BE2C (cell line): ENCODE measurements at regions not wholly inside any gene's neighbourhood (a gene's known extent, or its start where the extent isn't known, plus 50 kb on each side); places are given as distances from the start of the nearest gene placed in this dataset.

ENCODE experiments used
- DNase-seq: peaks from one replicate; pipeline ENCODE4 v3.0.0-alpha.2; 2020
- H3K27me3 ChIP-seq: fragments of 250-450 bp; sonication (Bioruptor Pico); 2 replicates; pipeline ENCODE4 v1.5.1; 2020; ENCODE audit warnings: mild to moderate bottlenecking
- H3K36me3 ChIP-seq: fragments of 250-450 bp; sonication (Bioruptor Pico); 2 replicates; pipeline ENCODE4 v1.5.1; 2020; ENCODE audit warnings: mild to moderate bottlenecking
- H3K4me1 ChIP-seq: fragments of 250-450 bp; sonication (Bioruptor Pico); 2 replicates; pipeline ENCODE4 v1.5.1; 2020
- H3K4me3 ChIP-seq: 2 replicates; pipeline ENCODE4 v1.5.1; 2011; ENCODE audit warnings: low read depth, low read length
- H3K9me3 ChIP-seq: fragments of 250-450 bp; sonication (Bioruptor Pico); 2 replicates; pipeline ENCODE4 v1.5.1; 2020
- TF ChIP-seq, protein P1 (sequence below): IDR thresholded peaks from 2 replicates; pipeline ENCODE4 v1.5.1; 2012; ENCODE audit warnings: mild to moderate bottlenecking, low read depth, low read length

DNA sequence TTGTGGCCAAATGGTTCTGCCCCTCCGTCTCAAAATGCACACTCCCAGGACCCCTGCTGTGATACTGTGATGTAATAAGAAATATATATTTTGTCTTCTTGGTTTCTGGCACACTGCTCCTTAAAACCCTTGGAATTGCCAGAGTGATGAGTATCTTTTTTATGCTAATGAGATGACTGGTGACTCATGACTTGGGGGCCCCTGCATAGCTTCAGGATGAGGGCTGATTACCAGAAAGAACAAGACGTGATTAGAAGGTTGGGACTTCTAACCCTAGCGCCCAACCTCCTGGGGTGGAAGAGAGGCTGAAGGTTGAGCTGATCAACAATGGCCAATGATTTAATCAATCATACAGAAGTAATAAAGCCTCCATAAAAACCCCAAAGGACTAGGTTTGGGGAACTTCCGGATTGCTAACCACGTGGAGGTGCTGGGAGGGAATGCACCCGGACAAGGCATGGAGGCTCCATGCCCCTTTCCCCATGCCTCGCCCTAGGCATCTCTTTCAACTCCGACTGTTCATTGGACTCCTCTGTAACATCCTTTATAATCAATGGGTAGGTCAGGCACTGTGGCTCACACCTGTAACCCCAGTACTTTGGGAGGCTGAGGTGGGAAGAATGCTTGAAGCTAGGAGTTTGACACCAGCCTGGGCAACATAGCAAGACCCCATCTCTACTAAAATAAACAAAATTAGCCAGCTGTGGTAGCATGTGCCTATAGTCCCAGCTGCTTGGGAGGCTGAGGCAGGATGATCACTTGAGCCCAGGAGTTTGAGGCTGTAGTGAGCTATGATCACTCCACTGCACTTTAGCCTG is 89.1 kb downstream of the HS1BP3 start:
- Histone ChIP-seq H3K9me3 (no peaks in the 10 kb centered on the region), H3K4me1 (peaks cover 27% of the 10 kb centered on the region), H3K36me3 (no peaks in the 10 kb centered on the region), H3K4me3 (no peak overlapping the region), H3K27me3 (no peaks in the 10 kb centered on the region)
- TF ChIP-seq, protein P1, sequence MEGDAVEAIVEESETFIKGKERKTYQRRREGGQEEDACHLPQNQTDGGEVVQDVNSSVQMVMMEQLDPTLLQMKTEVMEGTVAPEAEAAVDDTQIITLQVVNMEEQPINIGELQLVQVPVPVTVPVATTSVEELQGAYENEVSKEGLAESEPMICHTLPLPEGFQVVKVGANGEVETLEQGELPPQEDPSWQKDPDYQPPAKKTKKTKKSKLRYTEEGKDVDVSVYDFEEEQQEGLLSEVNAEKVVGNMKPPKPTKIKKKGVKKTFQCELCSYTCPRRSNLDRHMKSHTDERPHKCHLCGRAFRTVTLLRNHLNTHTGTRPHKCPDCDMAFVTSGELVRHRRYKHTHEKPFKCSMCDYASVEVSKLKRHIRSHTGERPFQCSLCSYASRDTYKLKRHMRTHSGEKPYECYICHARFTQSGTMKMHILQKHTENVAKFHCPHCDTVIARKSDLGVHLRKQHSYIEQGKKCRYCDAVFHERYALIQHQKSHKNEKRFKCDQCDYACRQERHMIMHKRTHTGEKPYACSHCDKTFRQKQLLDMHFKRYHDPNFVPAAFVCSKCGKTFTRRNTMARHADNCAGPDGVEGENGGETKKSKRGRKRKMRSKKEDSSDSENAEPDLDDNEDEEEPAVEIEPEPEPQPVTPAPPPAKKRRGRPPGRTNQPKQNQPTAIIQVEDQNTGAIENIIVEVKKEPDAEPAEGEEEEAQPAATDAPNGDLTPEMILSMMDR, result no peak
- no peak for DNase-seq

DNA sequence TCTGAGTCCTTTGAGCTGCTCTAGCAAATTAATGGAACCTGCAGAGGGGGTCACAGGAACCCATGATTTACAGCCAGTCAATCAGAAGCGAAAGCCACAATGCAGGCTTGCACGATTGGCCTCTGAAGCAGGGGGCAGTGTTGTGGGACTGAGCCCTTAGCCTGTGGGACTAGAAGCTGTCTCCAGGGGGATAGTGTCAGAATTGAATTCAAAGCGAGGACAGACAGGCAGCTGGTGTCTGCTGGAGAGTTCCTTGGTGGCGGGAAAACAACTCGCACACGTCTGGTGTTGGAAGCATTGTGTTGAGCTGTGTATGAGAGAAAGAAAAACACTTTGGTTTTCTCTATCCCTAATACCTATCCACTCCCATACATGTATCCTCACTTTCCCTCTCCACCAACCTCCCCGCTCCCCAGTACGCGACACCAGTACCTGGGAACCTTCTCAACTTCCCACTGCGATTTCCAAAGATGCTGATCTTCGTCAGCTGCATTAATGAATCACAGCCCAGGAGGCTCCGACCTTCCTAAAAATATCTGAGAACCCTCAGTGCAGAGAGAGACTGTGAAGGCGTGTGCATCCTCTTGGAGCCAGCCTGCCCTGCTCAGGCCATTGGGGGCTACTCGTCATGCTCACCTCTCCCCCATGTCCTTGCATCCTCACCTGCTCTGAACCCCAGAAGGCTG is 88.2 kb downstream of the HS1BP3 start:
- peak; percentile 59 for DNase-seq
- TF ChIP-seq, protein P1, result peak; percentile 67
- H3K4me1 ChIP-seq, result peaks cover 27% of the 10 kb centered on the region

DNA sequence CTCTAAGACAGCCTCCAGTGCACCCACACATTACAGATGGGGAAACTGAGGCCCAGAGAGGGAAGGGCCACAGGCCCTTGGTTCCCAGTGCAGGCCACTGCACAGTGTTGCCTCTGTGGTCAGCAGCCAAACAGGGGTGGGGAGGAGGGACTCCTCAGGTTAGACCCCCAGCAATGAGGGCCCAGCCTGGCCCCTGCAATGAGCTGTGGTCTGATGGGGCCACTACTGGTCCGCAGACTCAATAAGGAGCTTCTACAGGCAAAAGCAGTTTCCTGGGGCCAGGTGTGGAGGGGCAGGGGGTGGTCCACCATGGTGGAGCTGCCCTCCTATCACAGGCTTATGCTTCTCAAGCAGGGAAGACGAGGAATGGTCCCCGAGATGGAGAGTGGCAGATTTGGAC is 87.6 kb downstream of the HS1BP3 start:
- TF ChIP-seq, protein P1, result no peak
- Histone ChIP-seq H3K4me1 (peaks cover 29% of the 10 kb centered on the region), H3K27me3 (no peaks in the 10 kb centered on the region), H3K4me3 (no peak overlapping the region), H3K9me3 (no peaks in the 10 kb centered on the region), H3K36me3 (no peaks in the 10 kb centered on the region)
- DNase-seq, result no peak

More for the DNA sequence above, 88.2 kb downstream of the HS1BP3 start:
- Histone ChIP-seq H3K4me3 (no peak overlapping the region), H3K9me3 (no peaks in the 10 kb centered on the region), H3K36me3 (no peaks in the 10 kb centered on the region), H3K27me3 (no peaks in the 10 kb centered on the region)

DNA sequence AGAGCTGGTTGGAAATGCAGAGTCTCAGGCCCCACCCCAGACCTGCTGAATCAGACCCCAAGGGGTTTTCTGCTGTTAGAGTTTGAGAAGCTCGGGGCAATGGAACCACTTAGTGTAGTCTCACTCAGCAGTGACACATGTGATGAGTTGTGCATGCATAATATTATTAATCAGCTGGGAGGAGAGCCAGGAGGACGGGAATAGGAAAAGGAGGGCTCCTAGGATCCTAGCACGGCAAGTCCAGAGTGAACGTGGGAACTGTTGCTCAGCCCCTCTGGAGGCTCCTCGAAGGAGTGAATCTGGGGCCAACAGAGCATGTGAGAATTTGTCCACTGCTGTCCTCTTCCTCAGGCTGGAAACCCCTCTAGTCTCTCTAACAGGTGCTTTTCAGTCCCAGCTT is 87.1 kb downstream of the HS1BP3 start:
- Histone ChIP-seq H3K4me3 (no peak overlapping the region), H3K36me3 (no peaks in the 10 kb centered on the region), H3K27me3 (no peaks in the 10 kb centered on the region), H3K9me3 (no peaks in the 10 kb centered on the region), H3K4me1 (peaks cover 28% of the 10 kb centered on the region)
- TF ChIP-seq, protein P1, result no peak
- no peak for DNase-seq

DNA sequence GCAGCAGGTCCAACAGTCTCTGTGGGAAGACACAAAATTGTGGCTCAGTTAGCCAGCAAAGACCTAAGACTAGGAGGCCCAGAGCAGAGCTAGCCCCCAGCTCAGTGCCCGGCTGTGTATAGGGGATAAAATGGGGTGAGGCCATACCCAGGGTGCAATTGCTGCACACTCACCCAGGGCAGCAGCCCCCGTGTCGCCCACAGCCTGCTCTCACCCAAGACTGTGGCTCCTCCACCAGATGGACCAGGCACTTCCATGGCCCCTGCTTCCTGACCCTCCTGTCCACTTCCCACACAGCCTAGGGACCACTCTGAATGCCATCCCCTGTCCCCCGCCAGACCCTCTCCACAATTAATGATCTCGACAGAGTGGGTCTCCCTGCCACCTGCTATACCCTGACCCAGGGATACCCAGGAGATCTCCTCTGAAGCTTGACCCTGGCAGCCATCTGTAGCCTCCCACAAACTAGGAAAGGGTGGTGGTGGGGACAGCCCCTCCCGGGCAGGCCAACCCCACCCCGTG is 85.7 kb downstream of the HS1BP3 start:
- no peaks in the 10 kb centered on the region for H3K9me3 ChIP-seq
- TF ChIP-seq, protein P1, result no peak
- no peaks in the 10 kb centered on the region for H3K36me3 ChIP-seq
- H3K4me1 ChIP-seq, result peaks cover 25% of the 10 kb centered on the region
- no peak for DNase-seq
- no peaks in the 10 kb centered on the region for H3K27me3 ChIP-seq
- H3K4me3 ChIP-seq, result no peak overlapping the region
